ENCODE measurements at regions not wholly inside any gene's neighbourhood (a gene's known extent, or its start where the extent isn't known, plus 50 kb on each side); places are given as distances from the start of the nearest gene placed in this dataset.
"Not testable (repeated sequence)": the region's sequence is repeated elsewhere in the genome, so short reads cannot be mapped to it uniquely, and the experiment has no call there.

DNA sequence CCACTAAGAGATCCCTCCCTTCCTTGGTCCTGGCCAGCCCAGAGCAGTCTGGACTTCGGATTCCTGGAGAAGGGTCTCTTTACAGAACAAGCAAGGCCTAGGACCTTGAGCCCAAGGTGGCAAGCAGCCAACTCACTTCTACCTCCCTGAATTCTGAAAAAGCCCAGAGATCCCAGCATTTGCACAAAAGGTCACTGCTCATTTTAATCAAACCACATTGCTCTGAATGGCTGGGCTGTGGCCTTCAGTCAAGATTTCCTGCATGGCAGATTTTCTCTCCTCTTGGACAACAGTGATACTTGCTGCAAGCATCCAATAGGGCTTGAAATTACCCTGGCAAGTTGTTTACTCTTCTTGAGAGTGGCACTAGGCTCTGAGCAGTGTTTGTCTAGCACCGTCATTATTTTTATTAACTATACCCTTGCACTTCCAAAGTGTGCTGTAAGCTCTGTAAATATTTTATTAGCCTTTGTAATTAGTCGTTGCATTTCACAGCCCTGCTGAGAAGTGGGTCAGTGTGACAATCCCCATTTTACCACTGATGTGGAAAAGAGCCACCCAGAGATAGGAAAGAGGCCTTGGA is 274.7 kb upstream of the CTNNB1 start:
- no peak overlapping the region for H3K4me3 ChIP-seq (ENCODE audit: low read depth in 1 of 2, low read length in 2 of 2)

GRCh38 chr3:40925231-40925630 is 274.1 kb upstream of the CTNNB1 start:
- Histone ChIP-seq H3K9ac (ENCODE audit: low read length) (no peak overlapping the region), H3K27ac (ENCODE audit: low read depth, low read length) (no peak overlapping the region), H3K4me3 (ENCODE audit: low read depth in 1 of 2, low read length in 2 of 2) (no peak overlapping the region), H3K27me3 (ENCODE audit: control insufficient read depth in 1 of 2, insufficient read depth in 2 of 2, low read length in 2 of 2) (no peaks in the 10 kb centered on the region), H3K4me1 (ENCODE audit: insufficient read depth, low read length) (no peaks in the 10 kb centered on the region), H3K36me3 (ENCODE audit: insufficient read depth, low read length) (no peaks in the 10 kb centered on the region), H3K9me3 (ENCODE audit: low read length) (no peaks in the 10 kb centered on the region)

More for the DNA sequence above, 274.7 kb upstream of the CTNNB1 start:
- Histone ChIP-seq H3K9ac (ENCODE audit: low read length) (no peak overlapping the region), H3K9me3 (ENCODE audit: low read length) (no peaks in the 10 kb centered on the region), H3K4me1 (ENCODE audit: insufficient read depth, low read length) (no peaks in the 10 kb centered on the region), H3K27ac (ENCODE audit: low read depth, low read length) (no peak overlapping the region), H3K27me3 (ENCODE audit: control insufficient read depth in 1 of 2, insufficient read depth in 2 of 2, low read length in 2 of 2) (no peaks in the 10 kb centered on the region), H3K36me3 (ENCODE audit: insufficient read depth, low read length) (no peaks in the 10 kb centered on the region)

DNA sequence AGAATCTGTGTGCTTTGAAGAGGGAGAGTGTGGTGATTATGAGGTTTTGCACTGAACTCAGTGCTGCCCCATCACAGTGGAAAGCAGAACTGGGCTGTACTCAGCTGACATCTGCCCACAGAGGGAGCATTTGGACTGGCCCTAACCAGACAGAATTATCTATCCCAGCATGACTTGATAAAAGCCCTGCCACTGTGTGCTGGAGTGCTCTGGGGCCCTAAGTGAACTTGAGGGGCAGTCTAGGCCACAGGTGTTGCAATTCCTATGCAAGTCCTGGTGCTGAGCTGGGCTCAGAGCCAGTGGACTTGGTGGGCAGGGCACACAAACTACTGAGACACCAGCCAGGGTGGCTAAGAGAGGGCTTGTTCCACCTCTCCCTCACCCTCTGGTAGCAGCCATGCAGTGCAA is 269.2 kb upstream of the CTNNB1 start:
- no peak overlapping the region for H3K4me3 ChIP-seq (ENCODE audit: low read depth in 1 of 2, low read length in 2 of 2)
- no peaks in the 10 kb centered on the region for H3K4me1 ChIP-seq (ENCODE audit: insufficient read depth, low read length)
- H3K27ac ChIP-seq (ENCODE audit: low read depth, low read length): no peak overlapping the region
- H3K9me3 ChIP-seq (ENCODE audit: low read length): no peaks in the 10 kb centered on the region
- no peaks in the 10 kb centered on the region for H3K36me3 ChIP-seq (ENCODE audit: insufficient read depth, low read length)
- no peaks in the 10 kb centered on the region for H3K27me3 ChIP-seq (ENCODE audit: control insufficient read depth in 1 of 2, insufficient read depth in 2 of 2, low read length in 2 of 2)
- H3K9ac ChIP-seq (ENCODE audit: low read length): no peak overlapping the region

DNA sequence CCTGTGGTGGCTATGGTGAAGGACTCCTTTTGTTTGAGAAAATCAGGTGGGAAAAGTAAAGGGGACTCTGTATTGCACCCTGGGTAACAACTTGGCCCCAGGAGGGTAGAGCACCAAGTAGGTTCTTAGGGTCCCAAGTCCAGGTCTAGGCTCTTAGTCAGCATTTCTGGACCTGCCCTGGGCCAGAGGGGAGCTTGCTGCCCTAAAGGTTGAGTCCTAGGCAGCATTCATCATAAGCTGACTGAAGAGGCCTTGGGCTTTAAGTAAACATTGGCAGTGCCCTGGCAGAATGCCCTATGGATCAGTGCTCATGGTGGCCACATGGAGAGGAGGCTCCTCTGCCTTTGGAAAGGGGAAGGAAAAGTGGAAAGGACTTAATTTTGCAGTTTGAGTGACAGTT is 268.5 kb upstream of the CTNNB1 start:
- no peaks in the 10 kb centered on the region for H3K9me3 ChIP-seq (ENCODE audit: low read length)
- H3K27me3 ChIP-seq (ENCODE audit: control insufficient read depth in 1 of 2, insufficient read depth in 2 of 2, low read length in 2 of 2): no peaks in the 10 kb centered on the region
- H3K9ac ChIP-seq (ENCODE audit: low read length): no peak overlapping the region
- no peak overlapping the region for H3K4me3 ChIP-seq (ENCODE audit: low read depth in 1 of 2, low read length in 2 of 2)
- no peaks in the 10 kb centered on the region for H3K4me1 ChIP-seq (ENCODE audit: insufficient read depth, low read length)
- H3K36me3 ChIP-seq (ENCODE audit: insufficient read depth, low read length): no peaks in the 10 kb centered on the region
- no peak overlapping the region for H3K27ac ChIP-seq (ENCODE audit: low read depth, low read length)

DNA sequence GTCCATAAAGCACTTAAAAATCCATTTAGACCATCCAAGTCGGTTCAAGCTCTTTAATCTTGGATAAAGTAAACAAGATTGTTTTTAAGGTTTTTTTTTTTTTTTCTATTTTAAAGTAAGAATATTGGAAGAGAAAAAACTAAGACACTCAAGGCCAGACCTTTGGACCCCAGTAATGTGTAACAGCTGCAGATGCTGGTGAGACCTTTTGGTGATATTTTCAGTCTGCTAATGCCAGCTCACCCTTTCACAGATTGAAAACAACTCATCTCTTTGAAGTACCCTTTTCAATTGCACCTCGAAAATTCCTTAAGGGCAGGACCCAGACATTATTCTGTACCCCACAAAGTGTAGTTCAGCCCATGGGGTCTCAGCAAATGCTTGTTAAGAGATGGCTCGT is 260.7 kb upstream of the CTNNB1 start:
- H3K4me1 ChIP-seq (ENCODE audit: insufficient read depth, low read length): peaks cover 3% of the 10 kb centered on the region
- H3K4me3 ChIP-seq (ENCODE audit: low read depth in 1 of 2, low read length in 2 of 2): no peak overlapping the region
- H3K36me3 ChIP-seq (ENCODE audit: insufficient read depth, low read length): no peaks in the 10 kb centered on the region
- H3K27me3 ChIP-seq (ENCODE audit: control insufficient read depth in 1 of 2, insufficient read depth in 2 of 2, low read length in 2 of 2): no peaks in the 10 kb centered on the region
- no peaks in the 10 kb centered on the region for H3K9me3 ChIP-seq (ENCODE audit: low read length)
- H3K9ac ChIP-seq (ENCODE audit: low read length): no peak overlapping the region
- H3K27ac ChIP-seq (ENCODE audit: low read depth, low read length): no peak overlapping the region

- peaks cover 3% of the 10 kb centered on the region for H3K4me1 ChIP-seq (ENCODE audit: insufficient read depth, low read length)
- H3K9ac ChIP-seq (ENCODE audit: low read length): no peak overlapping the region
- H3K27me3 ChIP-seq (ENCODE audit: control insufficient read depth in 1 of 2, insufficient read depth in 2 of 2, low read length in 2 of 2): no peaks in the 10 kb centered on the region
- no peaks in the 10 kb centered on the region for H3K9me3 ChIP-seq (ENCODE audit: low read length)
- no peak overlapping the region for H3K27ac ChIP-seq (ENCODE audit: low read depth, low read length)
- no peak overlapping the region for H3K4me3 ChIP-seq (ENCODE audit: low read depth in 1 of 2, low read length in 2 of 2)
- no peaks in the 10 kb centered on the region for H3K36me3 ChIP-seq (ENCODE audit: insufficient read depth, low read length)
Observed at GRCh38 chr3:40939030-40939740, 260.1 kb upstream of the CTNNB1 start.

GRCh38 chr3:40939741-40940130 is 259.6 kb upstream of the CTNNB1 start:
- peaks cover 3% of the 10 kb centered on the region for H3K4me1 ChIP-seq (ENCODE audit: insufficient read depth, low read length)
- H3K9me3 ChIP-seq (ENCODE audit: low read length): no peaks in the 10 kb centered on the region
- no peak overlapping the region for H3K27ac ChIP-seq (ENCODE audit: low read depth, low read length)
- H3K36me3 ChIP-seq (ENCODE audit: insufficient read depth, low read length): no peaks in the 10 kb centered on the region
- no peaks in the 10 kb centered on the region for H3K27me3 ChIP-seq (ENCODE audit: control insufficient read depth in 1 of 2, insufficient read depth in 2 of 2, low read length in 2 of 2)
- no peak overlapping the region for H3K4me3 ChIP-seq (ENCODE audit: low read depth in 1 of 2, low read length in 2 of 2)
- H3K9ac ChIP-seq (ENCODE audit: low read length): no peak overlapping the region

DNA sequence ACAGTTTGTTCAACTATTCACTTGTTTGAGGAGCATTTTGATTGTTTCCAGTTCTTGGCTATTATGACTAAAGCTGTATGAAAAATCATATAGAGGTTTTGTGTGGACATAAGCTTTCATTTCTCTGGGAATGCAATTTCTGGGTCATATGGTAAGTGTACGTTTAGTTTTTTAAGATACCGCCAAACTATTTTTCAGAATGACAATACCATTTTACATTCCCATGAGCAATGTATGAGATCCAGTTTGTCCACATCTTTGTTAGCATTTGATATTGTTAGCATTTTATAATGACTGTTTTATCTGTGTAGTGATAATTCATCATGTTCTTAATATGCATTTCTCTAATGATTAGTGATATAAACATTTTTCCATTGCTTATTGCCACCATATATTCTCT is 258.7 kb upstream of the CTNNB1 start:
- peaks cover 3% of the 10 kb centered on the region for H3K4me1 ChIP-seq (ENCODE audit: insufficient read depth, low read length)
- H3K27me3 ChIP-seq (ENCODE audit: control insufficient read depth in 1 of 2, insufficient read depth in 2 of 2, low read length in 2 of 2): no peaks in the 10 kb centered on the region
- no peak overlapping the region for H3K9ac ChIP-seq (ENCODE audit: low read length)
- no peaks in the 10 kb centered on the region for H3K36me3 ChIP-seq (ENCODE audit: insufficient read depth, low read length)
- H3K27ac ChIP-seq (ENCODE audit: low read depth, low read length): no peak overlapping the region
- H3K9me3 ChIP-seq (ENCODE audit: low read length): no peaks in the 10 kb centered on the region
- H3K4me3 ChIP-seq (ENCODE audit: low read depth in 1 of 2, low read length in 2 of 2): no peak overlapping the region

DNA sequence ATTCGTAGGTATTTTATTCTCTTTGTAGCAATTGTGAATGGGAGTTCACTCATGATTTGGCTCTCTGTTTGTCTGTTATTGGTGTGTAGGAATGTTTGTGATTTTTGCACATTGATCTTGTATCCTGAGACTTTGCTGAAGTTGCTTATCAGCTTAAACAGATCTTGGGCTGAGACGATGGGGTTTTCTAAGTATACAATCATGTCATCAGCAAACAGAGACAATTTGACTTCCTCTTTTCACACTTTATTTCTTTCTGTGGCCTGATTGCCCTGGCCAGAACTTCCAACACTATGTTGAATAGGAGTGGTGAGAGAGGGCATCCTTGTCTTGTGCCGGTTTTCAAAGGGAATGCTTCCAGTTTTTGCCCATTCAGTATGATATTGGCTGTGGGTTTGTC is 252.3 kb upstream of the CTNNB1 start:
- not testable (repeated sequence) for H3K27ac ChIP-seq (ENCODE audit: low read depth, low read length); H3K4me3 ChIP-seq (ENCODE audit: low read depth in 1 of 2, low read length in 2 of 2); H3K27me3 ChIP-seq (ENCODE audit: control insufficient read depth in 1 of 2, insufficient read depth in 2 of 2, low read length in 2 of 2); H3K36me3 ChIP-seq (ENCODE audit: insufficient read depth, low read length); H3K4me1 ChIP-seq (ENCODE audit: insufficient read depth, low read length); H3K9me3 ChIP-seq (ENCODE audit: low read length); H3K9ac ChIP-seq (ENCODE audit: low read length)

- not testable (repeated sequence) for H3K36me3 ChIP-seq (ENCODE audit: insufficient read depth, low read length); H3K4me3 ChIP-seq (ENCODE audit: low read depth in 1 of 2, low read length in 2 of 2); H3K4me1 ChIP-seq (ENCODE audit: insufficient read depth, low read length); H3K27me3 ChIP-seq (ENCODE audit: control insufficient read depth in 1 of 2, insufficient read depth in 2 of 2, low read length in 2 of 2); H3K27ac ChIP-seq (ENCODE audit: low read depth, low read length); H3K9ac ChIP-seq (ENCODE audit: low read length); H3K9me3 ChIP-seq (ENCODE audit: low read length)
Observed at GRCh38 chr3:40949347-40949746, 250.0 kb upstream of the CTNNB1 start.

- no peak overlapping the region for H3K4me3 ChIP-seq (ENCODE audit: low read depth in 1 of 2, low read length in 2 of 2)
- no peak overlapping the region for H3K9ac ChIP-seq (ENCODE audit: low read length)
- no peaks in the 10 kb centered on the region for H3K27me3 ChIP-seq (ENCODE audit: control insufficient read depth in 1 of 2, insufficient read depth in 2 of 2, low read length in 2 of 2)
- no peaks in the 10 kb centered on the region for H3K4me1 ChIP-seq (ENCODE audit: insufficient read depth, low read length)
- no peak overlapping the region for H3K27ac ChIP-seq (ENCODE audit: low read depth, low read length)
- peaks cover 5% of the 10 kb centered on the region for H3K9me3 ChIP-seq (ENCODE audit: low read length)
- H3K36me3 ChIP-seq (ENCODE audit: insufficient read depth, low read length): no peaks in the 10 kb centered on the region
Observed at GRCh38 chr3:40951636-40952035, 247.7 kb upstream of the CTNNB1 start.
